Posterior cingulate gyrus (tissue), 11 donors: ENCODE measurements at regions not wholly inside any gene's neighbourhood (a gene's known extent, or its start where the extent isn't known, plus 50 kb on each side); places are given as distances from the start of the nearest gene placed in this dataset.
"Not testable (repeated sequence)": the region's sequence is repeated elsewhere in the genome, so short reads cannot be mapped to it uniquely, and the experiment has no call there.

Source experiments
- DNase-seq, 10 donors: peaks; one replicate each; pipeline versions ENCODE4 v3.0.0 to v3.0.0-alpha.2; 2020 to 2021; ENCODE audit warnings: mixed read lengths in 3 of 10
- intact Hi-C: fragments of 100-400 bp; cut with DNase I; formaldehyde crosslinking; loops from one replicate; pipeline ENCODE4 v1.15.1; 2023

DNA sequence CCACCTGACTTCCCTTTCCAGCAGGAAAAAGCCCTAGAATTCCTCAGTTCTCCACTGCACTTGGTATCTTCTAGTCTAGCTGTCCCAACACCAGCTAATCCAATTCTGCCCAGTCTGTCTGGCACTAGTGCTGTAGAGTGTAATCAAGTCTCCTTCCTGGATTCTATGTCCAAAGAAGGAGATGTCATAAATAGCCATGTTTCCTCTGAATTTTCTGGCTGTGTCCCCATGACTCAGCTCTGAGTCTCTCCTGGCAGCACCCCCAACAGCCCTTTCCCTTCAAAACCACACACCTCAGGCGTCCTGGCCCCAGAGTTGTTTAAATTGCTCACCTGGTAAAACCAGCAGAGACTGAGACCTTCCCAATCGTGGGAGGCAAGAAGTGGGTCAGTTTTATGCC, 197.2 kb downstream of the GRXCR1 start:
- peak in 1 of 10 donors; percentile 12 for DNase-seq

GRCh38 chr4:43103048-43103447, 210.5 kb downstream of the GRXCR1 start:
- intact Hi-C loops, result no loop called here
- DNase-seq, result no peak

More for the DNA sequence above, 197.2 kb downstream of the GRXCR1 start:
- intact Hi-C loops, result no loop called here

DNA sequence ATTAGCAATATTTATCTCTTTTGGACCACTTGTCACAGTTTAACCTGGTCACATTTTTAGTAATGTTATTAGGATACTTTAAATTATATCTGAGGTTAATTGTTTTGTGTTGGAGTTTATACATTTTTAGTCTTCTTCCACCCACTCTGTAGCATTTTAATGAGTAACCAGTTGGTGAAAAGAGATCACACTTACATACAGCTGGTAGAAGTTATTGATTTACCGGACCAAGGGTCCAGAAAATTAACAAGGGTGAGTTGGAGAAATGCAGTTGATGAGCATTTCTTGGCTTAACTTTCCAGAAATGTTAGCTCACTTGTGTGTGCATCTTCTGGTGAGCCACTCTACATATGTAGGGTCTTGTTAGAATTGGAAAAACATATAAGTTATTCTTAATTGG, 219.6 kb downstream of the GRXCR1 start:
- intact Hi-C loops, result no loop called here
- DNase-seq, result no peak

- DNase-seq, result no peak
- intact Hi-C loops, result no loop called here
Measured at GRCh38 chr4:43113196-43113595, 220.7 kb downstream of the GRXCR1 start.

DNA sequence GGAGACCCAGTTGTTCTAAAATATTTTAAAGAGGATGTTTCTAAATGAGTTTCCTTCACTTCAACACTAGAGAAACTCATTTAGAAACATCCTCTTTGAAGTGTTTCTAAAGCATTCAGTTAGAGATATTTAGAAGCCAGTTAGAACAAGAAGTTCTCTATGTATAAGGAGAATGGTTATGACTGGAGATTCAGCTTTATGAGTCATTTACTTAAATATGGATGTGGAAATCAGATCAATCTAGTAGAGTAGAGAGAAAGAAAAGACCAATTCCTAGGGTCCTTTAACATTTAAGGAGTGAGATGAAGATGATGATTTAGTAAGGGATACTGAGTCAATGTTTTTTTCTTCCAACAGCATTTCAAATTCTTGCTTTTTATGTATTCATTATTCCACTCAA, 234.1 kb downstream of the GRXCR1 start:
- intact Hi-C loops, result no loop called here
- DNase-seq, result no peak

- peak in 1 of 10 donors; percentile 66 for DNase-seq
- intact Hi-C loops, result loop anchor here (5.0 kb wide), 1 partner anchor 1502 kb away; no protein-coding TSS in a partner anchor
Measured at GRCh38 chr4:43130228-43131021, 237.9 kb downstream of the GRXCR1 start.

- intact Hi-C loops, result loop anchor here (5.0 kb wide), 1 partner anchor 1500 kb away; no protein-coding TSS in a partner anchor
Measured at GRCh38 chr4:43132010-43132582, 239.6 kb downstream of the GRXCR1 start.

DNA sequence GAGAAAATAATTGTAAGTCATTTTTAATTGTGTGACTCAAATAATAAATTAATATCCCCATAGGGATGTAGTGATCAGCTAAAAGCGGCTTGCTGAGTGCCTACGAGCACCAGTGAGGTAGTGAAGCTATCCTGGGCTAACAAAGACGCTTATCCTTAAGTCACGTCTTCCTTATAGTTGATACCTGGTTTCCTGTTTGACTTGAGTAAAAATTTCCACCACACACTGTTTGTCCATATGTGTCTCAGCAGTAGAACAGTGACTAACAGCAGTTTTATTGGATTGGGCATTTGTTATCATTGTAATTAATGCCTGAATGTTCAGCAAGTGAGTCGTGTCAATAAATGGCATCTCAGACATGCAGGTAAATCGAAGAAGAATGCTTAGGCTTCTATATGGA, 241.1 kb downstream of the GRXCR1 start:
- no peak for DNase-seq
- intact Hi-C loops, result loop anchor here (5.0 kb wide), 1 partner anchor 1499 kb away; no protein-coding TSS in a partner anchor

More at GRCh38 chr4:43132010-43132582, 239.6 kb downstream of the GRXCR1 start:
- peak; percentile 40 to 93 (median 76) for DNase-seq

DNA sequence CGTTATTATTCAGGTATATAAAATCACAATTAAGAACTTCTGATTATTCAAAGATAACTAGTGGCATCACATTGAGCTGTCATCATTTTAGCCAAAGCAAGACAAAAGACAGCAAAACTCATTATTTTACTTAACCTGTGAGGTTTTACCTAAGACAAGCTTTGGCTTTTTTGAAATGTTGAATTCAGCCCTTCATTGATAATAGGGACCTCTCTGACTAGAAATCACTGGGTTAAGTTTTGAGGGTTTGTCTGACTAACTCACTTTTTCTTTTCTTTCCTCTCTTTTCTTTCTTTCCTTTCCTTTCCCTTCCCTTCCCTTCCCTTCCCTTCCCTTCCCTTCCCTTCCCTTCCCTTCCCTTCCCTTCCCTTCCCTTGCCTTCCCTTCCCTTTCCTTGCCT, 244.2 kb downstream of the GRXCR1 start:
- intact Hi-C loops, result no loop called here
- no peak for DNase-seq

- no peak for DNase-seq
Measured at GRCh38 chr4:43146198-43146597, 253.7 kb downstream of the GRXCR1 start.

DNA sequence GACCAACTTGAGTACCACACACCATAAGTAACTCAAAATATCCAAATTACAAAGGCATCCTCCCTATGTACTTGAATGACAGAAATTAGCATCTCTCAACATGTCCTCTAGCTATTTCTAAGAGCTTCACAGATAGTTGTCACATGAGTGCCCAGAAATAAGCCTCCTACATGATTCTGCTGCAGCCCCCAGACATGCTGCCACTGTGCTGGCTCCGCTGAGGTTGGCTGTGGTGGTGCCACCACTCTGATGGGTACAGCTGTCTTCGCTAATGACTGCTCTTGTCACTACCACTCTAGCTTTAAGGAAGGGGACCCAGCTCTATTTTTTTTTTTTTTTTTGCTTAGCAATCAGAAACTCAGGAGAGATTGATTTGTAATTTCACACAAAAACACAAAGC, 256.0 kb downstream of the GRXCR1 start:
- intact Hi-C loops, result no loop called here
- peak in 6 of 10 donors; percentile 22 to 87 (median 59) for DNase-seq

More at GRCh38 chr4:43146198-43146597, 253.7 kb downstream of the GRXCR1 start:
- intact Hi-C loops, result no loop called here

- no peak for DNase-seq
- intact Hi-C loops, result no loop called here
Measured at GRCh38 chr4:43163101-43163792, 270.7 kb downstream of the GRXCR1 start.

GRCh38 chr4:43189741-43190140, 297.2 kb downstream of the GRXCR1 start:
- DNase-seq, result no peak
- intact Hi-C loops, result no loop called here

DNA sequence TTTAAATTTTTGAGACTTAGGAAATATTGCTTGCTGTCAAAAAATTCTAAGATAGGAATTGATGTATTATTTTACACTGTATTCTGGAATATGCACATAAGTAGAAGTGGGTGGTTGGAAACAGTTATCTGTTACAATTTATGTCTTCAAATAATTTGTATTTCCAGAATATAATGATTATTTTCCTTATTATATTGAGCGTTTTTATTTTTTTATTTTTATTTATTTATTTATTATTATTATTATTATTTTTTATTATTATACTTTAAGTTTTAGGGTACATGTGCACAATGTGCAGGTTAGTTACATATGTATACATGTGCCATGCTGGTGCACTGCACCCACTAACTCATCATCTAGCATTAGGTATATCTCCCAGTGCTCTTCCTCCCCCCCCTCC, 320.1 kb downstream of the GRXCR1 start:
- intact Hi-C loops, DNase-seq: not testable (repeated sequence)

GRCh38 chr4:43223820-43224219, 331.3 kb downstream of the GRXCR1 start:
- DNase-seq, result no peak
- intact Hi-C loops, result no loop called here

DNA sequence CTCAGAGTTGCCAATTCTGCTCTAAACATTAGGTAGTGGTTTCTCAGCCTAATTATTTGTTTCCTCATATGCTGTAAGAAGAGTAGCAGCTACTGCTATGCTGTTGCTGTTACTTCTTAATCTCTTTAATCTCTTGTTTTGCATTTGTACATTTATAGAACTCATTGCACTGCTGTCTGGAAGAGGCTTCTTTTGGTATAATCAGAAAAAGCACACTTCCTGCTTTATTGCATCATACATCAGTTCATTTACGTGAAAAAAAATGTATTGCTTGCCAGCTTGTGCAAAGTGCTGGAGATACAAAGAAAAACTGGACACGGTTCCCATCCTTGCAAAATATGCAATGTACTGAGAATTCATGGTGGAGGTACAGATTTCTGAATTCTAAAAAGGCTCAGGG, 332.0 kb downstream of the GRXCR1 start:
- no peak for DNase-seq
- intact Hi-C loops, result no loop called here

- DNase-seq, result no peak
- intact Hi-C loops, result no loop called here
Measured at GRCh38 chr4:43233321-43233720, 340.8 kb downstream of the GRXCR1 start.

DNA sequence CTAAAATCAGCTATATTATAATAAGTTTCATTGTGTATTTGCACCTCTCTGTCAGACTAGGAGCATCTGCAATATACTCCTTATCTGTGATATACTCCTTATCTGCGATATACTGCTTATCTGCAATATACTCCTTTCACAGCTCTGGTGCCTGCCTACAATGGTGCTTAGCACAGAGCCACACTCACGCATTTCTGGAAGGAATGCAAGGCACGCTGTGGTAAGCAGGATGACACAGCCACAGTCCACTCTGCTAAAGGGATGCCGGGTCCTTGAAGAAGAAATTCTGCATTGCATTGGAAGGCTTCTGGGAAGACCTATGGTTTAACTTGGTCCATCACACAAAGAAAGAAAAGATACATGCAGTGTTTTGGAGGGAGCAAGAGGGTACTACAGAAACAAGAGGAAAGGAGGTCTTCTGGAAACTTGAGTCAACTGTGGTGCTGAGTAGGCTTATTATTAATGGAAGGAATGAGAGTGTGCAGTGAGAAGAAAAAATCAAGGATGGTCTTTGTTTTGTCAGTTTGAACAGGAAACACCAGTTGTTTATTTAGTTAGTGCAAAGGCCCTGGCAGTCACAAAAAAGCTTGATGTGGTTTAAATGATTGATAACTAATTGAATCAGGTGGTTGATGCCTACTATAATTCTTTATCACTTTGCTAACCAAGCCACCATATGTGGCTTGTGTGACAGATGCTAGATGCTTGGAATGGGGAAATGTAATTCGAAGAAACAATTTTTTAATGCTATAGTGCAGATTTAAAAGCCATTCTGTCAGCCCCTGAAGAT, 342.3 kb downstream of the GRXCR1 start:
- no peak for DNase-seq
- intact Hi-C loops, result no loop called here

- no peak for DNase-seq
- intact Hi-C loops, result no loop called here
Measured at GRCh38 chr4:43238008-43238407, 345.5 kb downstream of the GRXCR1 start.

- DNase-seq, result no peak
- intact Hi-C loops, result no loop called here
Measured at GRCh38 chr4:43238585-43238984, 346.1 kb downstream of the GRXCR1 start.
